Body of pancreas (tissue), 4 donors: ENCODE measurements at regions not wholly inside any gene's neighbourhood (a gene's known extent, or its start where the extent isn't known, plus 50 kb on each side); places are given as distances from the start of the nearest gene placed in this dataset.
"Not testable (repeated sequence)": the region's sequence is repeated elsewhere in the genome, so short reads cannot be mapped to it uniquely, and the experiment has no call there.

Source experiments
- ATAC-seq: fragments of 150-250 bp; one replicate; pipeline ENCODE4 v1.9.1; 2016
- DNase-seq, 4 donors: peaks; one replicate each; pipeline ENCODE4 v3.0.0-alpha.2; 2019
- H3K27ac ChIP-seq, 4 donors: fragments of 200-600 bp; sonication (generic); 1 replicate in 3 of 4; 2 replicates in 1 of 4; pipeline versions ENCODE4 v1.5.1 to v1.6.1; 2016 to 2019; ENCODE audit warnings: mild to moderate bottlenecking in 1 of 4, mixed read lengths in 1 of 4, moderate library complexity in 1 of 4
- H3K27me3 ChIP-seq, 2 donors: fragments of 200-600 bp; sonication (generic); one replicate each; pipeline ENCODE4 v1.6.0; 2016; ENCODE audit warnings: mild to moderate bottlenecking in 1 of 2
- H3K36me3 ChIP-seq, 2 donors: fragments of 200-600 bp; sonication (generic); replicated peaks in 1 of 2; 2 replicates each; pipeline ENCODE4 v1.5.1; 2016; ENCODE audit warnings: low read depth in 2 of 2; ENCODE audit not compliant: insufficient read depth in 1 of 2
- H3K4me1 ChIP-seq: fragments of 200-600 bp; sonication (generic); one replicate; pipeline ENCODE4 v1.6.0; 2016
- H3K4me3 ChIP-seq, 2 donors: fragments of 200-600 bp; sonication (generic); 1 replicate in 1 of 2; 2 replicates in 1 of 2; pipeline ENCODE4 v1.5.1; 2016 to 2019
- H3K9me3 ChIP-seq, 3 donors: fragments of 200-600 bp; sonication (generic); 1 replicate in 2 of 3; 2 replicates in 1 of 3; pipeline ENCODE4 v1.5.1; 2016
- CTCF ChIP-seq, 7 experiments: fragments of 450-650 bp in 4 of 7; fragments of 200-600 bp in 3 of 7; sonication (generic) in 3 of 7; IDR thresholded peaks; one replicate each; pipeline ENCODE4 v1.5.1; 2016 to 2019; ENCODE audit warnings: antibody characterized with exemption in 7 of 7
- POLR2A ChIP-seq, 3 donors: fragments of 450-650 bp; IDR thresholded peaks; one replicate each; pipeline ENCODE4 v1.6.1; 2016; ENCODE audit warnings: antibody characterized with exemption in 3 of 3, mild to moderate bottlenecking in 2 of 3
- WGBS, 2 donors: methylation state at CpG; one replicate each; pipeline ENCODE4 v1.1.5; 2017; 5-methylcytosine and 5-hydroxymethylcytosine counted together
- intact Hi-C: fragments of 100-400 bp; cut with DNase I; formaldehyde crosslinking; loops from one replicate; pipeline ENCODE4 v1.15.1; 2023

GRCh38 chr10:2519139-2519538 is 548.2 kb upstream of the PFKP start:
- H3K27ac ChIP-seq = no peak overlapping the region
- no peaks in the 10 kb centered on the region for H3K27me3 ChIP-seq
- H3K4me1 ChIP-seq = no peaks in the 10 kb centered on the region
- H3K9me3 ChIP-seq = no peaks in the 10 kb centered on the region
- no peak for ATAC-seq
- TF ChIP-seq CTCF (IDR thresholded peaks at IDR 0.05) (no peak), POLR2A (IDR thresholded peaks at IDR 0.05) (no peak)
- H3K36me3 ChIP-seq = no peaks in the 10 kb centered on the region
- 67 to 69% methylated on average over 8 of the region's 8 CpGs for WGBS, 2 donors
- no peak for DNase-seq
- intact Hi-C loops = no loop called here
- no peak overlapping the region for H3K4me3 ChIP-seq

GRCh38 chr10:2509081-2509531 is 558.2 kb upstream of the PFKP start:
- ATAC-seq = no peak
- TF ChIP-seq POLR2A (IDR thresholded peaks at IDR 0.05) (no peak), CTCF (IDR thresholded peaks at IDR 0.05) (no peak)
- intact Hi-C loops = no loop called here
- no peaks in the 10 kb centered on the region for H3K9me3 ChIP-seq
- H3K4me3 ChIP-seq = no peak overlapping the region
- WGBS, 2 donors = 48 to 62% methylated on average over 4 of the region's 4 CpGs
- DNase-seq = no peak
- H3K36me3 ChIP-seq = no peaks in the 10 kb centered on the region
- no peaks in the 10 kb centered on the region for H3K27me3 ChIP-seq
- H3K27ac ChIP-seq = no peak overlapping the region
- H3K4me1 ChIP-seq = no peaks in the 10 kb centered on the region

GRCh38 chr10:2501366-2501940 is 565.9 kb upstream of the PFKP start:
- ATAC-seq, DNase-seq, H3K4me3 ChIP-seq, H3K4me1 ChIP-seq, H3K27ac ChIP-seq, H3K36me3 ChIP-seq, H3K9me3 ChIP-seq, H3K27me3 ChIP-seq, intact Hi-C loops: not testable (repeated sequence)
- WGBS, 2 donors = 54 to 55% methylated on average over 45 to 58 of the region's 58 CpGs

GRCh38 chr10:2494399-2494798 is 572.9 kb upstream of the PFKP start:
- ATAC-seq (no peak), DNase-seq (no peak)
- no peak for TF ChIP-seq POLR2A (IDR thresholded peaks at IDR 0.05)
- no peak for TF ChIP-seq CTCF (IDR thresholded peaks at IDR 0.05)
- H3K36me3 ChIP-seq = no peaks in the 10 kb centered on the region
- H3K4me3 ChIP-seq = no peak overlapping the region
- no peaks in the 10 kb centered on the region for H3K27me3 ChIP-seq
- no peaks in the 10 kb centered on the region for H3K9me3 ChIP-seq
- intact Hi-C loops = no loop called here
- no peak overlapping the region for H3K27ac ChIP-seq
- 62 to 66% methylated on average over 6 of the region's 6 CpGs for WGBS, 2 donors
- H3K4me1 ChIP-seq = no peaks in the 10 kb centered on the region

- no peak for TF ChIP-seq CTCF (IDR thresholded peaks at IDR 0.05)
- no peak for TF ChIP-seq POLR2A (IDR thresholded peaks at IDR 0.05)
- ATAC-seq = no peak
- WGBS, 2 donors = 41 to 52% methylated on average over 10 of the region's 10 CpGs
- H3K4me3 ChIP-seq = no peak overlapping the region
- no peak for DNase-seq
- no peak overlapping the region for H3K27ac ChIP-seq
- H3K9me3 ChIP-seq = no peaks in the 10 kb centered on the region
- no peaks in the 10 kb centered on the region for H3K4me1 ChIP-seq
- intact Hi-C loops = no loop called here
- no peaks in the 10 kb centered on the region for H3K36me3 ChIP-seq
- H3K27me3 ChIP-seq = no peaks in the 10 kb centered on the region
Observed at GRCh38 chr10:2488446-2489005, 578.8 kb upstream of the PFKP start.
